Adrenal gland (tissue), 5 donors: ENCODE measurements at regions not wholly inside any gene's neighbourhood (a gene's known extent, or its start where the extent isn't known, plus 50 kb on each side); places are given as distances from the start of the nearest gene placed in this dataset.

Source experiments
- POLR2A ChIP-seq, 2 donors: fragments of 450-650 bp; IDR thresholded peaks; one replicate each; pipeline ENCODE4 v1.6.1; 2017; ENCODE audit warnings: antibody characterized with exemption in 2 of 2, mild to moderate bottlenecking in 2 of 2, moderate library complexity in 1 of 2
- TF ChIP-seq, protein P1 (sequence below), 6 experiments: fragments of 450-650 bp in 4 of 6; fragments of 200-600 bp in 2 of 6; sonication (generic) in 1 of 6; IDR thresholded peaks; 1 replicate in 5 of 6; 2 replicates in 1 of 6; pipeline versions ENCODE4 v1.5.1 to v1.8.0; 2016 to 2021; ENCODE audit warnings: antibody characterized with exemption in 6 of 6, mild to moderate bottlenecking in 2 of 6, moderate library complexity in 1 of 6
- donor health status: DM: no; HTN: no; CAD: no.

DNA sequence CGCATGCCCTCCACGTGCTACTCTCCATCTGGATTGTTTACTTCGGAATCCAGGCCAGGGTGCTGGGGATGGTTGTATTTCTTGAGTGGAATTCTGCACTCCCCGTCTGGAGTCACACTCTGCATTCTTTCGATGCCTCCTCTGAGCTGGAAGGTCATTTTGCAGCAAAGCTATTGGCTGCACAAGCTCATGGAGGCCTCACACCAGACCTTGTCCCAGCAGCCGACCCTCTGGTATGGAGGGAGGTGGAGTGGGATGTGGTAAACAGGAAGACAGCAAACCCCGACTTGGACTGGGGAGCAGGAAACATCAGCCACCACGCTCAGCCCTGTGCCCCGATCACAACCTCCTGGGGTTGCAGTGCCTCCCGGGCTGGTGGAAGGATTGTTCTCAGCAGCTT is 225.3 kb upstream of the LNX1 start:
- TF ChIP-seq, protein P1, sequence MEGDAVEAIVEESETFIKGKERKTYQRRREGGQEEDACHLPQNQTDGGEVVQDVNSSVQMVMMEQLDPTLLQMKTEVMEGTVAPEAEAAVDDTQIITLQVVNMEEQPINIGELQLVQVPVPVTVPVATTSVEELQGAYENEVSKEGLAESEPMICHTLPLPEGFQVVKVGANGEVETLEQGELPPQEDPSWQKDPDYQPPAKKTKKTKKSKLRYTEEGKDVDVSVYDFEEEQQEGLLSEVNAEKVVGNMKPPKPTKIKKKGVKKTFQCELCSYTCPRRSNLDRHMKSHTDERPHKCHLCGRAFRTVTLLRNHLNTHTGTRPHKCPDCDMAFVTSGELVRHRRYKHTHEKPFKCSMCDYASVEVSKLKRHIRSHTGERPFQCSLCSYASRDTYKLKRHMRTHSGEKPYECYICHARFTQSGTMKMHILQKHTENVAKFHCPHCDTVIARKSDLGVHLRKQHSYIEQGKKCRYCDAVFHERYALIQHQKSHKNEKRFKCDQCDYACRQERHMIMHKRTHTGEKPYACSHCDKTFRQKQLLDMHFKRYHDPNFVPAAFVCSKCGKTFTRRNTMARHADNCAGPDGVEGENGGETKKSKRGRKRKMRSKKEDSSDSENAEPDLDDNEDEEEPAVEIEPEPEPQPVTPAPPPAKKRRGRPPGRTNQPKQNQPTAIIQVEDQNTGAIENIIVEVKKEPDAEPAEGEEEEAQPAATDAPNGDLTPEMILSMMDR (IDR thresholded peaks at IDR 0.05) = no peak
- no peak for TF ChIP-seq POLR2A (IDR thresholded peaks at IDR 0.05)
